ENCODE measurements at regions not wholly inside any gene's neighbourhood (a gene's known extent, or its start where the extent isn't known, plus 50 kb on each side); places are given as distances from the start of the nearest gene placed in this dataset.

DNA sequence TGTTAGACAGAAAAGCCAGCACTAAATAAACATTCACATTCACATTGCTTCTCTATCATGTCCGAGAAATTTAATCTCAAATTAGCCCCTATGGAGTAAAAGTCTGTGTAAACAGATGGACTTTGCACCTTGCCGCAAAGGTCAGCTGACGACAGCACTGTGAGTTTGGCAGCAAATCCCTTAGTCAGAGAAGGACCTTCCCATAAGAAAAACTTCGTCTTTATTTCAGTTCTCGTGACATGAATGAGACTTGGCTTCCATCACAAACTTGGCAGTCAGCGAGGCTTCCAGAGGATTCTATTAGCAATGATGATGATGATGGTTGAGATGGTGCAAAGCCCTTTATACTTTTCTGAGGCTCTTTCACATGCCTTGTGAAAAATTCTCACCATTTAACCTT is 133.7 kb upstream of the IFNGR1 start:
- TF ChIP-seq, protein P1, sequence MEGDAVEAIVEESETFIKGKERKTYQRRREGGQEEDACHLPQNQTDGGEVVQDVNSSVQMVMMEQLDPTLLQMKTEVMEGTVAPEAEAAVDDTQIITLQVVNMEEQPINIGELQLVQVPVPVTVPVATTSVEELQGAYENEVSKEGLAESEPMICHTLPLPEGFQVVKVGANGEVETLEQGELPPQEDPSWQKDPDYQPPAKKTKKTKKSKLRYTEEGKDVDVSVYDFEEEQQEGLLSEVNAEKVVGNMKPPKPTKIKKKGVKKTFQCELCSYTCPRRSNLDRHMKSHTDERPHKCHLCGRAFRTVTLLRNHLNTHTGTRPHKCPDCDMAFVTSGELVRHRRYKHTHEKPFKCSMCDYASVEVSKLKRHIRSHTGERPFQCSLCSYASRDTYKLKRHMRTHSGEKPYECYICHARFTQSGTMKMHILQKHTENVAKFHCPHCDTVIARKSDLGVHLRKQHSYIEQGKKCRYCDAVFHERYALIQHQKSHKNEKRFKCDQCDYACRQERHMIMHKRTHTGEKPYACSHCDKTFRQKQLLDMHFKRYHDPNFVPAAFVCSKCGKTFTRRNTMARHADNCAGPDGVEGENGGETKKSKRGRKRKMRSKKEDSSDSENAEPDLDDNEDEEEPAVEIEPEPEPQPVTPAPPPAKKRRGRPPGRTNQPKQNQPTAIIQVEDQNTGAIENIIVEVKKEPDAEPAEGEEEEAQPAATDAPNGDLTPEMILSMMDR (IDR thresholded peaks at IDR 0.05), result no peak
- TF ChIP-seq POLR2AphosphoS5 (IDR thresholded peaks at IDR 0.05) (no peak), POLR2A (IDR thresholded peaks at IDR 0.05) (no peak)
